ENCODE measurements at regions not wholly inside any gene's neighbourhood (a gene's known extent, or its start where the extent isn't known, plus 50 kb on each side); places are given as distances from the start of the nearest gene placed in this dataset.

- DNase-seq (ENCODE audit: low read depth), result no peak
Measured at GRCh38 chr1:65681096-65681495, 111.6 kb upstream of the PDE4B start.

- peak; percentile 61 for DNase-seq (ENCODE audit: low read depth)
Measured at GRCh38 chr1:65687428-65688214, 105.1 kb upstream of the PDE4B start.

GRCh38 chr1:65688215-65688566 lies 104.5 kb upstream of the PDE4B start:
- DNase-seq (ENCODE audit: low read depth), result no peak

GRCh38 chr1:65688848-65689247 lies 103.8 kb upstream of the PDE4B start:
- DNase-seq (ENCODE audit: low read depth), result no peak

- DNase-seq (ENCODE audit: low read depth), result no peak
Measured at GRCh38 chr1:65691152-65691900, 101.4 kb upstream of the PDE4B start.

GRCh38 chr1:65691972-65692371 lies 100.7 kb upstream of the PDE4B start:
- no peak for DNase-seq (ENCODE audit: low read depth)

- DNase-seq (ENCODE audit: low read depth), result no peak
Measured at GRCh38 chr1:65694126-65694525, 98.6 kb upstream of the PDE4B start.

GRCh38 chr1:65694933-65695332 lies 97.8 kb upstream of the PDE4B start:
- no peak for DNase-seq (ENCODE audit: low read depth)

GRCh38 chr1:65698590-65698989 lies 94.1 kb upstream of the PDE4B start:
- DNase-seq (ENCODE audit: low read depth), result no peak

- no peak for DNase-seq (ENCODE audit: low read depth)
Measured at GRCh38 chr1:65703853-65704252, 88.8 kb upstream of the PDE4B start.

GRCh38 chr1:65704318-65704717 lies 88.4 kb upstream of the PDE4B start:
- no peak for DNase-seq (ENCODE audit: low read depth)

- DNase-seq (ENCODE audit: low read depth), result no peak
Measured at GRCh38 chr1:65717815-65718454, 74.8 kb upstream of the PDE4B start.

GRCh38 chr1:65719391-65719790 lies 73.3 kb upstream of the PDE4B start:
- no peak for DNase-seq (ENCODE audit: low read depth)

GRCh38 chr1:65722461-65722860 lies 70.2 kb upstream of the PDE4B start:
- DNase-seq (ENCODE audit: low read depth), result no peak

- DNase-seq (ENCODE audit: low read depth), result no peak
Measured at GRCh38 chr1:65724151-65724550, 68.5 kb upstream of the PDE4B start.

GRCh38 chr1:65725064-65725463 lies 67.6 kb upstream of the PDE4B start:
- no peak for DNase-seq (ENCODE audit: low read depth)

GRCh38 chr1:65728504-65728903 lies 64.2 kb upstream of the PDE4B start:
- DNase-seq (ENCODE audit: low read depth), result no peak

- DNase-seq (ENCODE audit: low read depth), result no peak
Measured at GRCh38 chr1:65729259-65729658, 63.4 kb upstream of the PDE4B start.

- DNase-seq (ENCODE audit: low read depth), result no peak
Measured at GRCh38 chr1:65734979-65735378, 57.7 kb upstream of the PDE4B start.

GRCh38 chr1:65741993-65742392 lies 50.7 kb upstream of the PDE4B start:
- DNase-seq (ENCODE audit: low read depth), result no peak

Measured in CMK (cell line).